CD4-positive, alpha-beta T cell treated with Interleukin-2 at 100 ng/mL for 4 hours (primary cell): ENCODE measurements at regions not wholly inside any gene's neighbourhood (a gene's known extent, or its start where the extent isn't known, plus 50 kb on each side); places are given as distances from the start of the nearest gene placed in this dataset.

Experiments
- DNase-seq: peaks from one replicate; pipeline ENCODE4 v3.0.0-alpha.2; 2020; ENCODE audit warnings: low spot score

DNA sequence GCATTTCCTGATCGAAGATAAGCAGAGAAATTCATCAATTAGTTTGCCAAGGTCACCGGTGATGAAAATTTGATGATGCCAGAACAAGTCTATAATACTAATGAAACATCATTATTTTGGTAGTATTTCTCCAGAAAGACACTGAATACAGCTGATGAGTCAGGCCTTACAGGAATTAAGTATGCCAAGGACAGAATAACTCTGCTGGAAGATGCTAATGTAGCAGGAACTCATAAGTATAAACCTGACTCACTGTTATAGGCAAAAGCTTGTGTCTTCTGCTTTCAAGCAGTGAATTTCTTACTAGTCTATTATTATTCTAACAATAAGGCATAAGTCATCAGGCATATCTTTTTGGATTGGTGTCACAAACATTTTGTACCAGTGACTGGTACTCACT is 1825.1 kb upstream of the IGFBP7 start:
- DNase-seq, result no peak

DNA sequence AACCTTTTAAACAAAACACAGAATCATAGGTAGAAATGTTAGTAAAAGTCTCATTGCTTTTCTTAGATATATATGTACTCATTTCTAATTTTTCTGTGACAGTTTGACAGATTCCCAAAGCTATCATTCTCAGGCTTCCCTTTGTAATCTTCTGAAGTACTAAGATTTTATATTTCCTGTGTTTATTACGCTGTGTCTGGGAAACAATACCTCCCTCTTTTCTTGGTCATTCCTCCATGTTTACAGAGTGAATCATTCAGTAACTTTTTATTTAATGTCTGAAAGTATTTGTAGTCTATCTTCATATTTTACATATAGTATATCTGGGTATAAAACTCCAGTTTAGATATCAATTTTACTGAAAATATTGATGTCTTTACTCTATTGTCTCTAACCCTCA is 1826.3 kb upstream of the IGFBP7 start:
- DNase-seq, result no peak

DNA sequence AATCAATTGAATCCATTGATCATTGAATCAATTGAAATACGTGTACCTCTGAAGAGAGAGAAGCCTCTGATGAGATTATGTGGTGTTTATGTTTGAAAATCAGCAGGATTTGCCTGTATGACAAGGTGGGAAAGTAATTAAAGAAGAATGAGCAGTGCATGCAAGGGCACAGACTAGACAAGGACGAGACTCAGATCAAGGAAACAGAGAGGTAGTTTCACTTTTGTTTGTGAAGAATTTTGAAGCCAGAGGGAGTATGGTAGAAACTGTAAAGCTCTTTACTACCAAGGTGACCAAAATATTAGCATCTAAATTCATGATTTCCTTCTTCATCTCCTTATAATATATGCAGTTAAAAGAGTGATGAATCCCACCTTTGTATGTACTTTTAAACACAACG is 1830.0 kb upstream of the IGFBP7 start:
- no peak for DNase-seq

DNA sequence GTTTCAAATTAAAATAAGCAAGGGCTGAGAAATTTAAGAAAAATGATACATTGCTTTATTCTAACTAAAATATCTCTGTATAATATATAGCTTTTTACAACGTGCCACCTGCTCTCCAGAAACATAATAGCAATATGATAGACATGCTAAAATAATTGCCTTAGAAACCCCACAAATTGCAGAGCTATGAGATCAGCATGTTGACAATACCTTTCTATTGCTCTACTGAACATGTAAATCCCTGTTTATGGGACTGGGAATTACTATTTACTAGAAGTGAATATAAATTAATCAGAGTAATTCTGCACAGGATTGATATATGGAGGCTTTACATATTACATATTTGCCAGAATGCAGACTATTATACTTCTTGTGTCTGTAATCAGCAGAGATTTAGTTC is 1831.1 kb upstream of the IGFBP7 start:
- no peak for DNase-seq

DNA sequence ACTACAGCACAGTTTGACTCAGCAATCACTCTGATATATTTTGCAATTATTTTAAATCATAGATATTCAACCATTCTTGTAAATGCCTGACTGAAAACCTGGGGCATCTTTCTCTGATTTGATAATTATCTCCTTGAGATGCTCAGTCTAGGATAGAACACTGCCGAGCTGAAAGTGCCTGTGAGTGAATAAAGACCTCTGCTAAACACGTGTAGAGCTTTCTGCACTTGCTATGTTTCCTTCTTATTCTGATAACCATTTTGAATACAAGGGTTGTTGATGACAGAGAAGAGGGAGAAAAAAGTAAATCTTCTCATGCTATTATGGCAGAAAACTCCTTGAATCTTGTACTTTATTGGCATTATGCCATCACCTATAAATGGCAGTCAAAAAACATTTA is 1843.4 kb upstream of the IGFBP7 start:
- DNase-seq, result no peak

- no peak for DNase-seq
Measured at GRCh38 chr4:58957711-58958110, 1847.5 kb upstream of the IGFBP7 start.

- no peak for DNase-seq
Measured at GRCh38 chr4:58961283-58961682, 1851.1 kb upstream of the IGFBP7 start.

GRCh38 chr4:58961925-58962324 is 1851.7 kb upstream of the IGFBP7 start:
- DNase-seq, result no peak

DNA sequence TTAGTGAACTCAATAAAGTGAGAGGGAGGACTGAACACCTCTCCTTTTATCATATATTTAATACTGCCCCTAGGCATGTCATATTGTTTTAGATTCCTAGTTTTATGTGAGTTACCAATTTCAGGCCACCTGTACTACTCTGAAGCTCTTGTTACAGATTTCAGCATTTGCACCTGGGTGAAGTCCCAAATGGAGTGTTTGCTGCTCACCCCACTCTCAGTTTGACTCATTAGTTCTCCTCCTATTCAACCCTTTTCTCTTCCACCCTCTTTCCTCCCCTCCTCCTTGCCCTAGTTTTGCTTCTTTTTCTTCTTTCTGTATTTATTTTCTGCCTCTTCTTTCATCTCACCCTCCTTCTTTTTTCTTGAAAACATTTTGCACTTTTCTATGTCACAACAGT is 1852.2 kb upstream of the IGFBP7 start:
- no peak for DNase-seq

DNA sequence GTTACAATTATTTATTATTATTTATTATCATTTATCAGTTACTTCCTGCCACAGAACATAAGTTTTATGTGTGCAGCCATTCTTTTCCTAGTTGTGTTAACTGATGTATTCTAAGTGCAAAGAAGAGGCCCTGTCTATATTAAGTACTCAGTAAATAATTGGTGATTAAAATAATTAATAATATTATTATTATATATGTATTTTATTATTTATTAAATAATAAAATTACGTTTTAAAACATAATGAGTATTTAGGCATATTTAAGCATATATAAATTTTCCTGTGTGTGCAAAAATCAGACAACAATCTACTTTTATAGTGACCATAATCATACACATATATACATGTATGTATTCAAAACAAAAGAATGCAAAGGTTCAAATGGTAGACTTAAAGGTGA is 1871.6 kb upstream of the IGFBP7 start:
- DNase-seq, result no peak

DNA sequence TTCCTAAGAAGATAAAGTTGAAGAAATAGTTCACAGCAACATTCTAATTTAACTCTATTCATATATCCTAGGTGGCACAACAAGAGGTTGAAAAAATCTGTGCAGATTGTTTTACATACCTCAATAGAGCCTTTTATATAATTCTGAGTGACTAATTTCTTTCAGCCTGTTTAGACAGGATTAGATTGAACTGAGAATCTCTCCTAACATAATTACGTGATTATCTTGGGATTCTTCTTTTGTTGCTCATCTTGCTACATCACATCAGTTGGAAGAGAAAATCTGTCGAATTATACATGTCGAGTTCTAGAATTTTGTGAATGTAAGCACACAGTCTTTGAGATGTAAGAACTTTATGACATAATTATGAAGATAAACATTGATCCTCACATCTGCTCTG is 1873.7 kb upstream of the IGFBP7 start:
- no peak for DNase-seq

DNA sequence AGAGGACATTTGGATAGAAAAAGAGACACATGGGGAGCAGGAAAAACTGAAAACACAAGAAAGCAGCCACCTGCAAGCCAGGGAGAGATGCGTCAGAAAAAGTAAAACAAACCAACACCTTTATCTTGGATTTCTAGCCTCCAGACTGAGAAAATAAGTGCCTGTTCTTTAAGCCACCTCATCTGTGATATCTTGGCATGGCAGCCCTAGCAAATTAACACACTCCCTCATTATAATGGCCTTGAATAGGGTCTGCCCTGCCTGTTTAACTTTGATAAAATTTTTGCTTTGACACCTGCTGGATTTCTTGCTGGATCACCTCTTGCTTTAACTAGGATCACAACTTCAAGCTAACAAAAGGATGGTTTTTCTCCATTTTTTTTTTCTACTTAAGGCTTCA is 1892.0 kb upstream of the IGFBP7 start:
- no peak for DNase-seq

- no peak for DNase-seq
Measured at GRCh38 chr4:59024257-59024656, 1914.1 kb upstream of the IGFBP7 start.

- no peak for DNase-seq
Measured at GRCh38 chr4:59037812-59038211, 1927.6 kb upstream of the IGFBP7 start.

DNA sequence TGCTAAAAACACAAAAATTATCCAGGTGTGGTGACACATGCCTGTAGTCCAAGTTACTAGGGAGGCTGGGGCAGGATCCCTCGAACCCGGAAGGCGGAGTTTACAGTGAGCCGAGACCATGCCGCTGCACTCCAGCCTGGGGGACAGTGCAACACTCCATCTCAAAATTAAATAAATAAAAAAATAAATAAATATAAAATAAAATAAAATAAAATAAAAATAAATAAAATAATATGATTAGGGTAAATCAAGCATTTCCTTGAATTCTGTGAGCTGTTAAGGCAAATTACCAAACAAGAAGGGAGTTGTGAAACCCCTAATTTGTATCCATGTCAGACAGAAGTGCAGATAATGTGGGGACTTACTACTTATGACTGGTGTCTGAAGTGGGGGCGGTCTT is 1928.9 kb upstream of the IGFBP7 start:
- DNase-seq, result no peak

- no peak for DNase-seq
Measured at GRCh38 chr4:59044286-59044900, 1934.2 kb upstream of the IGFBP7 start.

- no peak for DNase-seq
Measured at GRCh38 chr4:59054086-59054485, 1943.9 kb upstream of the IGFBP7 start.

- DNase-seq, result no peak
Measured at GRCh38 chr4:59057804-59058203, 1947.6 kb upstream of the IGFBP7 start.

GRCh38 chr4:59058543-59058942 is 1948.4 kb upstream of the IGFBP7 start:
- no peak for DNase-seq

DNA sequence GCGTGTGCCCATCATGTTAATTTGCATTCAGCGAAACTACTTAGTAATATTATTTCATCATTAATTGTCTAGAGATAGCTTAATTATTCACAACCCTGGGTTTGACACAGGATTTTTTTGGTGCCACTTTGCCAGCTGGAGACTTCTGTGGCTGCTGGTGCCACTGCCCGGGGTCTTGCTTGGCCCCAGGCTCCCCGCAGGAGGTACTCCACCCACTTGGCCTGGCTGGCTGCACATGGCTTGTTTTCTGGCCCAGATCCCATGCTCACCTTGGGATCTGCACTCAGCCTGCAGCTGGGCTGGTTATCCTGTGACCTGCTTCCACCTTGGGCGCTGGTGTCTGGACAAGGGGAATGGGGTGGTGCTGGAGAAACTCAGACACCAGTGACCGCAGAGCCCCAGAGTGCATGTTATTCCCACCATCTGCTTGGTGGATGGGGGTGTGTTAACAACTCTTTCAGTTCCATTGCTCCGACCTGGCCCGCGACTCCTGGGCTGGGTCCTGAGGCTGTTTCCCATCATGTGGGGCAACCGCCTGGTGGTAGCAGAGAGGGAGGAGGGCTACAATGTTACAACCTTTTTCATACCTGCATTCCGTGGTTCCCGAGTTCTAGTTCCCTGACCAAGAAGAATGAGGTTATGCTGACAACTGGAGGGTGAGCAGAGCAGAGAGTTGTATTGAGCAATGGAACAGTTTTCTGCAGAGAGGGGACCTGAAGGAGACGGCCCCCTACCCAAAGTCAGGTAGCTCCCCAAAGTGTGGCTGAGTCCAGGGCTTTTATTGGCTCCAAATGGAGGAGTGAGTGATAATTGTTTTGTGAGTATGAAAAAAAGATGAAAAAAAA is 1950.0 kb upstream of the IGFBP7 start:
- DNase-seq, result no peak

DNA sequence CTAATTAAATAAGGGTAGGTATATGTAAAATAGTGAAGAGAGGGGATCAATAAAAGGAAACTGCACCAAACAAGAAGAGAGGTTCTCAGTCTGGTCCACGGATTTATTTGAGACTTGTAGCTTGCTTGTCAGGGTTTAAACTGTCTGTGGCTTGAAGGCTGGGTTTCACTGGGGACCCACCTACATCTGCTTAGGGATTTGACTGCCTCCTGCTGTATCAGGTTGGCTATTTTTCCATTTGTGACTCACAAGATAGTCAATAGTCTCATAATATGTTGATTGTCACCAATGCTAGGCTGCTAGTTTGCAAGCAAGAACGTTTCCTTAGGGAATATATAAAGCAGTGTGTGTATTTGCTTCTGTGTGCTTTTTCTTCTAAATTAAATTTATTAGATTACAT is 1950.7 kb upstream of the IGFBP7 start:
- no peak for DNase-seq

GRCh38 chr4:59063015-59063720 is 1953.0 kb upstream of the IGFBP7 start:
- DNase-seq, result no peak

- no peak for DNase-seq
Measured at GRCh38 chr4:59068722-59069418, 1958.7 kb upstream of the IGFBP7 start.
